Peyer's patch (tissue), 4 donors: ENCODE measurements at regions not wholly inside any gene's neighbourhood (a gene's known extent, or its start where the extent isn't known, plus 50 kb on each side); places are given as distances from the start of the nearest gene placed in this dataset.

Experiments used
- POLR2A ChIP-seq, 2 donors: fragments of 450-650 bp; IDR thresholded peaks; one replicate each; pipeline ENCODE4 v1.5.1; 2017; ENCODE audit warnings: antibody characterized with exemption in 2 of 2, mild to moderate bottlenecking in 2 of 2, moderate library complexity in 2 of 2
- TF ChIP-seq, protein P1 (sequence below), 6 experiments: fragments of 450-650 bp in 4 of 6; fragments of 200-600 bp in 2 of 6; sonication (generic) in 1 of 6; IDR thresholded peaks; one replicate each; pipeline ENCODE4 v1.5.1; 2017 to 2019; ENCODE audit warnings: antibody characterized with exemption in 6 of 6, mild to moderate bottlenecking in 3 of 6, moderate library complexity in 1 of 6

DNA sequence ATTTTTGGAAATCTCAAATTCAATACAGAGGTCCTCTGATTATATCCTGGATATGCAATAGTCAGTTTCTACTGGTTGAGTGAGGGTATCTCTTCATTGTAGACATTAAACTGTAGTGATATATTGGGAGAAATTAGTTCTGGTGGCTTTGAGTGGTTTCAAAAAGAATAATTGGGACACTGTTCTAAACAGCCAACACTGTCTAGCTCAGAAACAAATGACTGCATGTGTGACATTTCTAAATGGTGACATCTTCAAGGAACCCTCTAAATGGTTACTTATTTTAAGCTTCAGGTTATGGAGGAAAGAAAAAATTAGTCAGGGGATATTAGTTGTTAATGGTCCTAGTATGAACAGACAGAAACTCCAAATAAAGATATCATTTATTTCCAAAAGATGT, 186.2 kb downstream of the LARP7 start:
- TF ChIP-seq, protein P1, sequence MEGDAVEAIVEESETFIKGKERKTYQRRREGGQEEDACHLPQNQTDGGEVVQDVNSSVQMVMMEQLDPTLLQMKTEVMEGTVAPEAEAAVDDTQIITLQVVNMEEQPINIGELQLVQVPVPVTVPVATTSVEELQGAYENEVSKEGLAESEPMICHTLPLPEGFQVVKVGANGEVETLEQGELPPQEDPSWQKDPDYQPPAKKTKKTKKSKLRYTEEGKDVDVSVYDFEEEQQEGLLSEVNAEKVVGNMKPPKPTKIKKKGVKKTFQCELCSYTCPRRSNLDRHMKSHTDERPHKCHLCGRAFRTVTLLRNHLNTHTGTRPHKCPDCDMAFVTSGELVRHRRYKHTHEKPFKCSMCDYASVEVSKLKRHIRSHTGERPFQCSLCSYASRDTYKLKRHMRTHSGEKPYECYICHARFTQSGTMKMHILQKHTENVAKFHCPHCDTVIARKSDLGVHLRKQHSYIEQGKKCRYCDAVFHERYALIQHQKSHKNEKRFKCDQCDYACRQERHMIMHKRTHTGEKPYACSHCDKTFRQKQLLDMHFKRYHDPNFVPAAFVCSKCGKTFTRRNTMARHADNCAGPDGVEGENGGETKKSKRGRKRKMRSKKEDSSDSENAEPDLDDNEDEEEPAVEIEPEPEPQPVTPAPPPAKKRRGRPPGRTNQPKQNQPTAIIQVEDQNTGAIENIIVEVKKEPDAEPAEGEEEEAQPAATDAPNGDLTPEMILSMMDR (IDR thresholded peaks at IDR 0.05), result no peak
- TF ChIP-seq POLR2A (IDR thresholded peaks at IDR 0.05), result no peak
